SK-N-SH (cell line): ENCODE measurements at regions not wholly inside any gene's neighbourhood (a gene's known extent, or its start where the extent isn't known, plus 50 kb on each side); places are given as distances from the start of the nearest gene placed in this dataset.

Experiments
- CTCF ChIA-PET: fragments of 300-600, 350-600 bp; formaldehyde crosslinking; extraction: SDS; loops from one replicate; lab custom pipeline; 2021; lab: Yijun Ruan, JAX
- POLR2A ChIA-PET: fragments of 350-600 bp; sonication (Branson Sonifier 250); formaldehyde crosslinking; extraction: SDS; loops from one replicate; lab custom pipeline; 2020; ENCODE audit warnings: antibody characterized with exemption, inconsistent platforms; lab: Yijun Ruan, JAX
- DNase-seq: peaks from one replicate; pipeline ENCODE4 v3.0.0; 2012
- H2AFZ ChIP-seq: fragments of 200-600 bp; sonication (generic); 2 replicates; pipeline ENCODE4 v1.8.1; 2016; ENCODE audit warnings: antibody characterized with exemption, mild to moderate bottlenecking, low read depth
- H3F3A ChIP-seq: fragments of 200-600 bp; sonication (generic); replicated peaks from 2 replicates; pipeline ENCODE3; 2016; ENCODE audit warnings: antibody characterized with exemption, mild to moderate bottlenecking; ENCODE audit not compliant: insufficient read depth
- H3K27ac ChIP-seq, 2 experiments: fragments of 200-500 bp in 1 of 2; fragments of 200-600 bp in 1 of 2; sonication (Bioruptor generic) in 1 of 2; sonication (generic), shearing (Covaris generic) in 1 of 2; 2 replicates each; pipeline versions ENCODE4 v1.5.1 to v1.6.1; 2014 to 2016; ENCODE audit warnings: low read depth in 2 of 2, inconsistent platforms in 1 of 2, low read length in 1 of 2, mild to moderate bottlenecking in 1 of 2, mixed read lengths in 1 of 2
- H3K27me3 ChIP-seq: fragments of 200-600 bp; sonication (generic), shearing (Covaris generic); 2 replicates; pipeline ENCODE4 v1.6.1; 2016; ENCODE audit warnings: mixed run types; ENCODE audit not compliant: insufficient read depth
- H3K36me3 ChIP-seq, 2 experiments: fragments of 200-500 bp in 1 of 2; fragments of 200-600 bp in 1 of 2; sonication (Bioruptor generic) in 1 of 2; sonication (generic) in 1 of 2; replicated peaks in 1 of 2; 2 replicates each; pipeline versions ENCODE3 to v1.5.1; 2014 to 2016; ENCODE audit warnings: low read length in 1 of 2, mild to moderate bottlenecking in 1 of 2; ENCODE audit not compliant: insufficient read depth in 2 of 2, control insufficient read depth in 1 of 2
- H3K4me1 ChIP-seq, 2 experiments: fragments of 200-500 bp in 1 of 2; fragments of 200-600 bp in 1 of 2; sonication (Bioruptor generic) in 1 of 2; sonication (generic), shearing (Covaris generic) in 1 of 2; 2 replicates each; pipeline versions ENCODE4 v1.5.1 to v1.6.1; 2014 to 2016; ENCODE audit warnings: low read depth in 1 of 2, low read length in 1 of 2, mixed run types in 1 of 2; ENCODE audit not compliant: insufficient read depth in 2 of 2, control insufficient read depth in 1 of 2
- H3K4me2 ChIP-seq: fragments of 200-600 bp; sonication (generic), shearing (Covaris generic); 2 replicates; pipeline ENCODE4 v1.6.1; 2017; ENCODE audit warnings: mixed run types
- H3K4me3 ChIP-seq, 2 experiments: fragments of 200-500 bp in 1 of 2; fragments of 200-600 bp in 1 of 2; sonication (Bioruptor generic) in 1 of 2; sonication (generic), shearing (Covaris generic) in 1 of 2; 2 replicates each; pipeline versions ENCODE4 v1.5.1 to v1.8.1; 2014 to 2016; ENCODE audit warnings: low read depth in 2 of 2, inconsistent platforms in 1 of 2, low read length in 1 of 2, mild to moderate bottlenecking in 1 of 2, mixed read lengths in 1 of 2, moderate library complexity in 1 of 2
- H3K79me2 ChIP-seq: fragments of 200-600 bp; sonication (generic); 2 replicates; pipeline ENCODE4 v1.8.1; 2017; ENCODE audit warnings: mild to moderate bottlenecking; ENCODE audit not compliant: insufficient read depth
- H3K9ac ChIP-seq: fragments of 200-600 bp; sonication (generic); 2 replicates; pipeline ENCODE4 v1.6.1; 2017; ENCODE audit warnings: mixed run types
- H3K9me2 ChIP-seq: fragments of 200-600 bp; sonication (generic); 2 replicates; pipeline ENCODE4 v1.6.1; 2017; ENCODE audit warnings: mixed run types
- H3K9me3 ChIP-seq: fragments of 200-600 bp; sonication (generic); 2 replicates; pipeline ENCODE4 v1.6.1; 2017; ENCODE audit warnings: mixed run types, mild to moderate bottlenecking, moderate library complexity
- H4K20me1 ChIP-seq: fragments of 200-600 bp; sonication (generic); 2 replicates; pipeline ENCODE4 v1.6.1; 2017; ENCODE audit warnings: mild to moderate bottlenecking, mixed run types; ENCODE audit not compliant: insufficient read depth
- CHD2 ChIP-seq: fragments of 150-350 bp; IDR thresholded peaks from 2 replicates; pipeline ENCODE4 v1.6.1; 2018; ENCODE audit warnings: low read length; ENCODE audit not compliant: partially characterized antibody
- EP300 ChIP-seq, 2 experiments: IDR thresholded peaks; 2 replicates each; pipeline versions ENCODE4 v1.4.0 to v1.6.1; 2012; ENCODE audit warnings: borderline replicate concordance in 1 of 2, low read depth in 1 of 2, low read length in 1 of 2
- EZH2phosphoT487 ChIP-seq: fragments of 200-600 bp; sonication (generic); IDR thresholded peaks from 2 replicates; pipeline ENCODE4 v1.6.1; 2017; ENCODE audit warnings: low read depth, mixed run types, mild to moderate bottlenecking, antibody characterized with exemption, moderate library complexity, borderline replicate concordance
- FOSL2 ChIP-seq: IDR thresholded peaks from 2 replicates; pipeline ENCODE4 v1.4.0; 2012; ENCODE audit warnings: low read depth, mild to moderate bottlenecking, moderate library complexity, borderline replicate concordance
- FOXJ3 ChIP-seq: sonication (generic); formaldehyde crosslinking; IDR thresholded peaks from 2 replicates; pipeline ENCODE4 v1.5.1; 2020; ENCODE audit warnings: mild to moderate bottlenecking, missing genetic modification reagents
- FOXM1 ChIP-seq: IDR thresholded peaks from 2 replicates; pipeline ENCODE4 v1.4.0; 2012; ENCODE audit warnings: low read depth, mild to moderate bottlenecking
- GATA2 ChIP-seq: sonication (generic); formaldehyde crosslinking; IDR thresholded peaks from 2 replicates; pipeline ENCODE4 v1.5.0; 2020; ENCODE audit warnings: mild to moderate bottlenecking, missing genetic modification reagents
- MAX ChIP-seq: IDR thresholded peaks from 2 replicates; pipeline ENCODE4 v1.4.0; 2012; ENCODE audit warnings: low read depth
- MEF2A ChIP-seq: IDR thresholded peaks from 2 replicates; pipeline ENCODE4 v1.4.0; 2012; ENCODE audit warnings: low read depth, borderline replicate concordance
- MXI1 ChIP-seq: IDR thresholded peaks from 2 replicates; pipeline ENCODE4 v1.6.1; 2012; ENCODE audit warnings: mild to moderate bottlenecking, low read depth, low read length, improper control_type of control experiment
- NFIC ChIP-seq: IDR thresholded peaks from 2 replicates; pipeline ENCODE4 v1.4.0; 2012; ENCODE audit warnings: borderline replicate concordance
- NRF1 ChIP-seq: IDR thresholded peaks from 2 replicates; pipeline ENCODE4 v1.6.1; 2012; ENCODE audit warnings: low read depth, mild to moderate bottlenecking, low read length
- RAD21 ChIP-seq: IDR thresholded peaks from 2 replicates; pipeline ENCODE4 v1.6.1; 2012; ENCODE audit warnings: mild to moderate bottlenecking, low read length
- RXRA ChIP-seq: IDR thresholded peaks from 2 replicates; pipeline ENCODE4 v1.4.0; 2012; ENCODE audit warnings: low read depth, mild to moderate bottlenecking, borderline replicate concordance
- SIN3A ChIP-seq: IDR thresholded peaks from 2 replicates; pipeline ENCODE4 v1.6.1; 2012; ENCODE audit warnings: low read depth, mild to moderate bottlenecking, low read length, moderate library complexity, borderline replicate concordance
- SMC3 ChIP-seq: IDR thresholded peaks from 2 replicates; pipeline ENCODE4 v1.6.1; 2012; ENCODE audit warnings: low read depth, low read length, improper control_type of control experiment
- TAF1 ChIP-seq: IDR thresholded peaks from 2 replicates; pipeline ENCODE4 v1.6.1; 2012; ENCODE audit warnings: low read depth, mild to moderate bottlenecking, low read length, moderate library complexity, borderline replicate concordance
- TEAD4 ChIP-seq: IDR thresholded peaks from 2 replicates; pipeline ENCODE4 v1.4.0; 2012; ENCODE audit warnings: mild to moderate bottlenecking, borderline replicate concordance; ENCODE audit not compliant: insufficient read depth
- USF2 ChIP-seq: fragments of 150-350 bp; IDR thresholded peaks from 2 replicates; pipeline ENCODE4 v1.6.1; 2017; ENCODE audit warnings: antibody characterized with exemption, low read length, low read depth, borderline replicate concordance
- YY1 ChIP-seq: IDR thresholded peaks from 2 replicates; pipeline ENCODE4 v1.4.0; 2012; ENCODE audit warnings: low read depth, mild to moderate bottlenecking
- WGBS: methylation state at CpG from one replicate; pipeline ENCODE4 v1.1.6; 2017; ENCODE audit warnings: low lambda C conversion rate; 5-methylcytosine and 5-hydroxymethylcytosine counted together

- H3K4me3 ChIP-seq: no peak overlapping the region
- H3K79me2 ChIP-seq: no peaks in the 10 kb centered on the region
- H3K9me3 ChIP-seq: no peaks in the 10 kb centered on the region
- TF ChIP-seq RXRA: no peak
- TF ChIP-seq CHD2: no peak
- TF ChIP-seq NRF1: no peak
- TF ChIP-seq SMC3: no peak
- TF ChIP-seq EP300 (IDR thresholded peaks at IDR 0.05; ENCODE audit: borderline replicate concordance in 1 of 2, low read depth in 1 of 2, low read length in 1 of 2): no peak
- TF ChIP-seq TAF1: no peak
- no peak for TF ChIP-seq MXI1
- TF ChIP-seq YY1: no peak
- TF ChIP-seq GATA2: no peak
- no peak for TF ChIP-seq FOXM1
- no peak for TF ChIP-seq RAD21
- no peak for TF ChIP-seq EZH2phosphoT487
- TF ChIP-seq NFIC: no peak
- TF ChIP-seq FOSL2: no peak
- TF ChIP-seq USF2: no peak
- TF ChIP-seq MEF2A: no peak
- no peak overlapping the region for H2AFZ ChIP-seq
- no peaks in the 10 kb centered on the region for H4K20me1 ChIP-seq
- H3K27me3 ChIP-seq: no peaks in the 10 kb centered on the region
- no peak overlapping the region for H3K9ac ChIP-seq
- H3K4me2 ChIP-seq: no peak overlapping the region
- no peaks in the 10 kb centered on the region for H3K36me3 ChIP-seq
- no peak for DNase-seq
- no peaks in the 10 kb centered on the region for H3K4me1 ChIP-seq
- H3F3A ChIP-seq: no peaks in the 10 kb centered on the region
- ChIA-PET CTCF (no interaction called here), POLR2A (no interaction called here)
- no peaks in the 10 kb centered on the region for H3K9me2 ChIP-seq
- H3K27ac ChIP-seq: no peak overlapping the region
These were observed 222.8 kb downstream of the SPATA18 start for GRCh38 chr4:52273885-52274284.

GRCh38 chr4:52288212-52288855 is 237.2 kb downstream of the SPATA18 start:
- Histone ChIP-seq H2AFZ (no peak overlapping the region), H3K4me1 (peaks cover 0 to 5% of the 10 kb centered on the region in 2 experiments; a peak in 1 of 4 replicates), H3K4me2 (no peak overlapping the region), H3K79me2 (no peaks in the 10 kb centered on the region), H3F3A (no peaks in the 10 kb centered on the region), H3K9me2 (no peaks in the 10 kb centered on the region), H3K4me3 (no peak overlapping the region), H4K20me1 (no peaks in the 10 kb centered on the region), H3K9me3 (no peaks in the 10 kb centered on the region), H3K27ac (no peak overlapping the region), H3K27me3 (no peaks in the 10 kb centered on the region), H3K36me3 (no peaks in the 10 kb centered on the region), H3K9ac (no peak overlapping the region)
- CTCF ChIA-PET: no interaction called here
- WGBS: 24% methylated on average over 4 of the region's 4 CpGs
- no peak for DNase-seq
- TF ChIP-seq RAD21 (no peak), TEAD4 (no peak), FOXJ3 (no peak), SIN3A (no peak), MAX (no peak), NFIC (no peak)
- POLR2A ChIA-PET: no interaction called here
